Neural progenitor cell (in vitro differentiated cells): ENCODE measurements at regions not wholly inside any gene's neighbourhood (a gene's known extent, or its start where the extent isn't known, plus 50 kb on each side); places are given as distances from the start of the nearest gene placed in this dataset.

Experiments used
- DNase-seq: peaks from one replicate; pipeline ENCODE4 v3.0.0-alpha.2; 2016; ENCODE audit warnings: low spot score
- H2AFZ ChIP-seq: fragments of 200-600 bp; sonication (generic); replicated peaks from 2 replicates; pipeline ENCODE4 v1.6.1; 2016; ENCODE audit warnings: antibody characterized with exemption
- H3F3A ChIP-seq: fragments of 200-600 bp; sonication (generic); 2 replicates; pipeline ENCODE4 v1.6.1; 2016; ENCODE audit warnings: antibody characterized with exemption, low read depth
- H3K27ac ChIP-seq: fragments of 200-600 bp; sonication (generic); 2 replicates; pipeline ENCODE4 v1.5.1; 2016; ENCODE audit warnings: mild to moderate bottlenecking
- H3K27me3 ChIP-seq: fragments of 200-600 bp; sonication (generic); 2 replicates; pipeline ENCODE4 v1.6.1; 2016; ENCODE audit warnings: mild to moderate bottlenecking, moderate library complexity
- H3K36me3 ChIP-seq: fragments of 200-600 bp; sonication (generic); 2 replicates; pipeline ENCODE4 v1.5.1; 2016
- H3K4me1 ChIP-seq: fragments of 200-600 bp; sonication (generic); 2 replicates; pipeline ENCODE4 v1.6.1; 2016; ENCODE audit warnings: mixed run types
- H3K4me2 ChIP-seq: fragments of 200-600 bp; sonication (generic); 2 replicates; pipeline ENCODE4 v1.6.1; 2016
- H3K4me3 ChIP-seq: fragments of 200-600 bp; sonication (generic); 2 replicates; pipeline ENCODE4 v1.5.1; 2016
- H3K79me2 ChIP-seq: fragments of 200-600 bp; sonication (generic); 2 replicates; pipeline ENCODE4 v1.6.1; 2016; ENCODE audit warnings: low read depth
- H3K9ac ChIP-seq: fragments of 200-600 bp; sonication (generic); 2 replicates; pipeline ENCODE4 v1.6.1; 2016
- H3K9me3 ChIP-seq: fragments of 200-600 bp; sonication (generic); 2 replicates; pipeline ENCODE4 v1.5.1; 2016; ENCODE audit warnings: low read depth
- H4K20me1 ChIP-seq: fragments of 200-600 bp; sonication (generic); 2 replicates; pipeline ENCODE4 v1.6.1; 2016; ENCODE audit warnings: low read depth
- H3K27ac Mint-ChIP-seq: 3 replicates; pipeline ENCODE4 v1.8.0; 2021; ENCODE audit warnings: mixed read lengths
- H3K27me3 Mint-ChIP-seq: 2 replicates; pipeline ENCODE4 v1.8.0; 2022; ENCODE audit warnings: low read depth, mild to moderate bottlenecking, inconsistent platforms, moderate library complexity, mixed read lengths; ENCODE audit not compliant: insufficient read depth
- H3K36me3 Mint-ChIP-seq: 3 replicates; pipeline ENCODE4 v1.8.0; 2021; ENCODE audit warnings: mixed read lengths
- H3K4me1 Mint-ChIP-seq: 3 replicates; pipeline ENCODE4 v1.8.0; 2021; ENCODE audit warnings: mixed read lengths
- H3K4me3 Mint-ChIP-seq: 3 replicates; pipeline ENCODE4 v1.8.0; 2021; ENCODE audit warnings: mild to moderate bottlenecking, moderate library complexity, mixed read lengths
- H3K9me3 Mint-ChIP-seq: 3 replicates; pipeline ENCODE4 v1.8.0; 2020; ENCODE audit warnings: mixed read lengths
- EZH2 ChIP-seq: fragments of 200-600 bp; sonication (generic); IDR thresholded peaks from 2 replicates; pipeline ENCODE4 v1.6.1; 2017; ENCODE audit warnings: antibody characterized with exemption, mild to moderate bottlenecking, moderate library complexity
- EZH2phosphoT487 ChIP-seq: fragments of 200-600 bp; sonication (generic); IDR thresholded peaks from 2 replicates; pipeline ENCODE4 v1.6.1; 2017; ENCODE audit warnings: antibody characterized with exemption
- TF ChIP-seq, protein P1 (sequence below): fragments of 200-600 bp; sonication (generic); IDR thresholded peaks from 2 replicates; pipeline ENCODE4 v1.5.1; 2017; ENCODE audit warnings: antibody characterized with exemption, mild to moderate bottlenecking

GRCh38 chr4:104940927-104941326, 205.7 kb upstream of the TET2 start:
- TF ChIP-seq EZH2phosphoT487 = no peak
- TF ChIP-seq EZH2 = no peak
- TF ChIP-seq, protein P1, sequence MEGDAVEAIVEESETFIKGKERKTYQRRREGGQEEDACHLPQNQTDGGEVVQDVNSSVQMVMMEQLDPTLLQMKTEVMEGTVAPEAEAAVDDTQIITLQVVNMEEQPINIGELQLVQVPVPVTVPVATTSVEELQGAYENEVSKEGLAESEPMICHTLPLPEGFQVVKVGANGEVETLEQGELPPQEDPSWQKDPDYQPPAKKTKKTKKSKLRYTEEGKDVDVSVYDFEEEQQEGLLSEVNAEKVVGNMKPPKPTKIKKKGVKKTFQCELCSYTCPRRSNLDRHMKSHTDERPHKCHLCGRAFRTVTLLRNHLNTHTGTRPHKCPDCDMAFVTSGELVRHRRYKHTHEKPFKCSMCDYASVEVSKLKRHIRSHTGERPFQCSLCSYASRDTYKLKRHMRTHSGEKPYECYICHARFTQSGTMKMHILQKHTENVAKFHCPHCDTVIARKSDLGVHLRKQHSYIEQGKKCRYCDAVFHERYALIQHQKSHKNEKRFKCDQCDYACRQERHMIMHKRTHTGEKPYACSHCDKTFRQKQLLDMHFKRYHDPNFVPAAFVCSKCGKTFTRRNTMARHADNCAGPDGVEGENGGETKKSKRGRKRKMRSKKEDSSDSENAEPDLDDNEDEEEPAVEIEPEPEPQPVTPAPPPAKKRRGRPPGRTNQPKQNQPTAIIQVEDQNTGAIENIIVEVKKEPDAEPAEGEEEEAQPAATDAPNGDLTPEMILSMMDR = no peak
- Histone ChIP-seq H3F3A (no peaks in the 10 kb centered on the region), H4K20me1 (no peaks in the 10 kb centered on the region), H3K4me2 (no peak overlapping the region), H3K36me3 (no peaks in the 10 kb centered on the region), H3K27ac (no peak overlapping the region), H3K9me3 (no peaks in the 10 kb centered on the region), H3K4me3 (no peak overlapping the region), H3K27me3 (no peaks in the 10 kb centered on the region), H3K79me2 (no peaks in the 10 kb centered on the region), H3K4me1 (no peaks in the 10 kb centered on the region), H3K9ac (no peak overlapping the region), H2AFZ (no peak overlapping the region)
- Mint-ChIP-seq H3K4me3 (no peak overlapping the region), H3K27ac (no peak overlapping the region), H3K27me3 (no peaks in the 10 kb centered on the region), H3K9me3 (no peaks in the 10 kb centered on the region), H3K4me1 (no peaks in the 10 kb centered on the region), H3K36me3 (no peaks in the 10 kb centered on the region)
- no peak for DNase-seq

DNA sequence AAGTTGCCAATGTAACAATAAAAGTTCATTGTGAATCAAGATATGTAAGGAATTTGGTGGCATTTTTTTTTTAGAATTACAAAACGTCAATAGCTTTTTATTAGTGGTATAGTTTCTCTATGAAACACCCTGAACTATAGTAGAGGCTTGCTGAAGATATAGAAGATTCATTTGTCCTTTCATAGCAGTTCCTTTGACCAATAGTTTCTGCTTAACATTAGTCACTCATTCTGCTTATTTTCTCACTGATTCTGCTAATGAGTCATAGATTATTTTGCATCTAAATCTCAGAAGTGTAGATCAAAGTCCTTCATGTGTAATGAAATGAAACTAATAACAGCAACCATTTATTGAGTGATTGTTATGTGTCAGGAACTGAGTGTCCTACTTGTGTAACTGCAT, 205.0 kb upstream of the TET2 start:
- Histone ChIP-seq H3K9me3 (no peaks in the 10 kb centered on the region), H3K4me1 (no peaks in the 10 kb centered on the region), H4K20me1 (no peaks in the 10 kb centered on the region), H3K9ac (no peak overlapping the region), H3K27ac (no peak overlapping the region), H3F3A (no peaks in the 10 kb centered on the region), H3K4me3 (no peak overlapping the region), H3K27me3 (no peaks in the 10 kb centered on the region), H3K4me2 (no peak overlapping the region), H3K36me3 (no peaks in the 10 kb centered on the region), H2AFZ (no peak overlapping the region), H3K79me2 (no peaks in the 10 kb centered on the region)
- DNase-seq = no peak
- Mint-ChIP-seq H3K4me1 (no peaks in the 10 kb centered on the region), H3K4me3 (no peak overlapping the region), H3K27me3 (no peaks in the 10 kb centered on the region), H3K27ac (no peak overlapping the region), H3K36me3 (no peaks in the 10 kb centered on the region), H3K9me3 (no peaks in the 10 kb centered on the region)
- no peak for TF ChIP-seq EZH2phosphoT487
- TF ChIP-seq, protein P1 = no peak
- no peak for TF ChIP-seq EZH2

DNA sequence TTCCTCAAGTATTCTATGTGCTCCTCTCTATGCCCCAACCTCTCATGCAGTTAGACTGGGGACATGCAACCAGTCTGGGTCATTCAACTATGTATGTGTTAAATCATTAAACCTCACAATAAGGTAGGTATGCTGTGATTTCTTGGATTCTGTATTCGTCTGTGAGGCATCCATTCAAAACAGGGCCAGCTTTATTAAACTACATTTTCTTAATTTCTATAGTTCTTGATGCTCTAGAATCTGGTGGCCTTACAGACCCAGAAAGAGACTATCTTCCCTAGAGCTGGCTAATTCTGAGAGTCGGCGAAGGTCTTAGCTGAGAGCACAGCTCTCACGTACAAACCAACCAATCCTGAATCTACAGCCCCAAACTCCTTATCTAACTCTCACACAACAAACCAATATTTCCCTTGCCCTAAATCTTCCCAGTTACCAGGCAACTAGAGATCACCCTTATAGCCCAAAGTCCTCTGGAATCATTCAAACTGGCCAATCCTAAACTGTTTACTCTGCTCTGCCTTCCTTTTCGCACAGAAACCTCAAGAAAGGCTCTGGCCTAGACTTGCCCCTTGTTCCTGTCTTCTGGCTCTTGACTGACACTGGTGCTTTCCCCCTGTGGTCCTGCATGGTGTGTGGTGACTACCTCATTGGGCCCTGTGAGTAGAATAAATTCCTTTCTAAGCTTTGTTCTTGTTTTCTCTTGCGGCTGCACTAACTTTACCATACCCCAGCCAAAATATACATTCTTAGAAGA, 203.5 kb upstream of the TET2 start:
- Histone ChIP-seq H2AFZ (no peak overlapping the region), H3K27ac (no peak overlapping the region), H3K27me3 (no peaks in the 10 kb centered on the region), H3K4me2 (no peak overlapping the region), H3F3A (no peaks in the 10 kb centered on the region), H3K4me1 (no peaks in the 10 kb centered on the region), H3K79me2 (no peaks in the 10 kb centered on the region), H3K9ac (no peak overlapping the region), H4K20me1 (no peaks in the 10 kb centered on the region), H3K9me3 (no peaks in the 10 kb centered on the region), H3K4me3 (no peak overlapping the region), H3K36me3 (no peaks in the 10 kb centered on the region)
- Mint-ChIP-seq H3K9me3 (no peaks in the 10 kb centered on the region), H3K36me3 (no peaks in the 10 kb centered on the region), H3K27ac (no peak overlapping the region), H3K4me1 (no peaks in the 10 kb centered on the region), H3K4me3 (no peak overlapping the region), H3K27me3 (no peaks in the 10 kb centered on the region)
- no peak for DNase-seq
- no peak for TF ChIP-seq EZH2phosphoT487
- TF ChIP-seq EZH2 = no peak
- TF ChIP-seq, protein P1 = no peak
